ENCODE measurements at regions not wholly inside any gene's neighbourhood (a gene's known extent, or its start where the extent isn't known, plus 50 kb on each side); places are given as distances from the start of the nearest gene placed in this dataset.

GRCh38 chr9:108178318-108178717, 677.5 kb downstream of the ACTL7B start:
- TF ChIP-seq, protein P1, sequence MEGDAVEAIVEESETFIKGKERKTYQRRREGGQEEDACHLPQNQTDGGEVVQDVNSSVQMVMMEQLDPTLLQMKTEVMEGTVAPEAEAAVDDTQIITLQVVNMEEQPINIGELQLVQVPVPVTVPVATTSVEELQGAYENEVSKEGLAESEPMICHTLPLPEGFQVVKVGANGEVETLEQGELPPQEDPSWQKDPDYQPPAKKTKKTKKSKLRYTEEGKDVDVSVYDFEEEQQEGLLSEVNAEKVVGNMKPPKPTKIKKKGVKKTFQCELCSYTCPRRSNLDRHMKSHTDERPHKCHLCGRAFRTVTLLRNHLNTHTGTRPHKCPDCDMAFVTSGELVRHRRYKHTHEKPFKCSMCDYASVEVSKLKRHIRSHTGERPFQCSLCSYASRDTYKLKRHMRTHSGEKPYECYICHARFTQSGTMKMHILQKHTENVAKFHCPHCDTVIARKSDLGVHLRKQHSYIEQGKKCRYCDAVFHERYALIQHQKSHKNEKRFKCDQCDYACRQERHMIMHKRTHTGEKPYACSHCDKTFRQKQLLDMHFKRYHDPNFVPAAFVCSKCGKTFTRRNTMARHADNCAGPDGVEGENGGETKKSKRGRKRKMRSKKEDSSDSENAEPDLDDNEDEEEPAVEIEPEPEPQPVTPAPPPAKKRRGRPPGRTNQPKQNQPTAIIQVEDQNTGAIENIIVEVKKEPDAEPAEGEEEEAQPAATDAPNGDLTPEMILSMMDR (IDR thresholded peaks at IDR 0.05): no peak
- no peak for TF ChIP-seq POLR2AphosphoS5 (IDR thresholded peaks at IDR 0.05)
- no peak for TF ChIP-seq POLR2A (IDR thresholded peaks at IDR 0.05)
- TF ChIP-seq EP300 (IDR thresholded peaks at IDR 0.05; ENCODE audit: low read depth): no peak

Measured in transverse colon (tissue), 4 donors.